ENCODE measurements at regions not wholly inside any gene's neighbourhood (a gene's known extent, or its start where the extent isn't known, plus 50 kb on each side); places are given as distances from the start of the nearest gene placed in this dataset.

- TF ChIP-seq CTCF (IDR thresholded peaks at IDR 0.05) (no peak), POLR2A (IDR thresholded peaks at IDR 0.05) (no peak)
Measured at GRCh38 chr22:27581236-27581635, 220.3 kb downstream of the MN1 start.

Measured in Peyer's patch (tissue), 4 donors.